ENCODE measurements at regions not wholly inside any gene's neighbourhood (a gene's known extent, or its start where the extent isn't known, plus 50 kb on each side); places are given as distances from the start of the nearest gene placed in this dataset.

DNA sequence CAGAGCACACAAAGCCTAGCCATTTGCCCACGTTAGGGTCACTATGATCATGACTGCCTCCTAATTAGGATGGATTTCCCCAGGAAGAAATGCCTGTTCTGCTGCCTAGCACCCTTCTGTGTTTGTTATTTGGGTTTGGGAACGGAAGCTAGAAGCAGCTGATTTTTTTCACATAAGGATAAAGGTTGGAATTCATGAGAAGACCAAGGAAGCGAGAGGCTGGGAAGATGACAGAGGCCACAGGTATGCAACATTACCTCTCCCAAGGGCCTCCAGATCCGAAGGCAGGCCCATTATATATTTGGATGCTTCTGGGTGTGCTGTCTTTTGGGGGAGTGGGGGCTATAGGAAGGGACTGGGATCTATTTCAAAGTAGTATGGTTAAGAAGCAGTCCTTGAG, 204.7 kb downstream of the FBXO15 start:
- TF ChIP-seq, protein P1, sequence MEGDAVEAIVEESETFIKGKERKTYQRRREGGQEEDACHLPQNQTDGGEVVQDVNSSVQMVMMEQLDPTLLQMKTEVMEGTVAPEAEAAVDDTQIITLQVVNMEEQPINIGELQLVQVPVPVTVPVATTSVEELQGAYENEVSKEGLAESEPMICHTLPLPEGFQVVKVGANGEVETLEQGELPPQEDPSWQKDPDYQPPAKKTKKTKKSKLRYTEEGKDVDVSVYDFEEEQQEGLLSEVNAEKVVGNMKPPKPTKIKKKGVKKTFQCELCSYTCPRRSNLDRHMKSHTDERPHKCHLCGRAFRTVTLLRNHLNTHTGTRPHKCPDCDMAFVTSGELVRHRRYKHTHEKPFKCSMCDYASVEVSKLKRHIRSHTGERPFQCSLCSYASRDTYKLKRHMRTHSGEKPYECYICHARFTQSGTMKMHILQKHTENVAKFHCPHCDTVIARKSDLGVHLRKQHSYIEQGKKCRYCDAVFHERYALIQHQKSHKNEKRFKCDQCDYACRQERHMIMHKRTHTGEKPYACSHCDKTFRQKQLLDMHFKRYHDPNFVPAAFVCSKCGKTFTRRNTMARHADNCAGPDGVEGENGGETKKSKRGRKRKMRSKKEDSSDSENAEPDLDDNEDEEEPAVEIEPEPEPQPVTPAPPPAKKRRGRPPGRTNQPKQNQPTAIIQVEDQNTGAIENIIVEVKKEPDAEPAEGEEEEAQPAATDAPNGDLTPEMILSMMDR (IDR thresholded peaks at IDR 0.05; ENCODE audit: low read depth, low read length), result no peak
- no peak for TF ChIP-seq EZH2phosphoT487 (IDR thresholded peaks at IDR 0.05; ENCODE audit: low read depth)

All from OCI-LY3 (cell line).